Ascending aorta (tissue), 2 donors: ENCODE measurements at regions not wholly inside any gene's neighbourhood (a gene's known extent, or its start where the extent isn't known, plus 50 kb on each side); places are given as distances from the start of the nearest gene placed in this dataset.
A peak's percentile ranks its signal among the peaks of the same experiment; 100 is the strongest.

Experiments
- DNase-seq, 2 donors: peaks; one replicate each; pipeline ENCODE4 v3.0.0-alpha.2; 2019; ENCODE audit warnings: low spot score in 2 of 2
- H3K27ac ChIP-seq, 2 donors: fragments of 200-600 bp; sonication (generic); one replicate each; pipeline ENCODE4 v1.5.1; 2016 to 2017; ENCODE audit warnings: mild to moderate bottlenecking in 1 of 2
- H3K27me3 ChIP-seq: fragments of 200-600 bp; sonication (generic); one replicate; pipeline ENCODE4 v1.5.1; 2017
- H3K36me3 ChIP-seq, 2 donors: fragments of 200-600 bp; sonication (generic); one replicate each; pipeline ENCODE4 v1.5.1; 2016
- H3K4me1 ChIP-seq, 2 donors: fragments of 200-600 bp; sonication (generic); one replicate each; pipeline ENCODE4 v1.5.1; 2016 to 2017; ENCODE audit warnings: mild to moderate bottlenecking in 1 of 2
- H3K4me3 ChIP-seq, 2 donors: fragments of 200-600 bp; sonication (generic); one replicate each; pipeline ENCODE4 v1.5.1; 2016 to 2017; ENCODE audit warnings: mild to moderate bottlenecking in 1 of 2
- H3K9me3 ChIP-seq, 2 donors: fragments of 200-600 bp; sonication (generic); one replicate each; pipeline ENCODE4 v1.5.1; 2016
- CTCF ChIP-seq, 3 experiments: fragments of 200-600 bp in 2 of 3; fragments of 450-650 bp in 1 of 3; sonication (generic) in 2 of 3; IDR thresholded peaks; one replicate each; pipeline ENCODE4 v1.5.1; 2016 to 2019; ENCODE audit warnings: antibody characterized with exemption in 3 of 3, mild to moderate bottlenecking in 1 of 3, moderate library complexity in 1 of 3
- intact Hi-C: fragments of 100-400 bp; cut with DNase I; formaldehyde crosslinking; loops from one replicate; pipeline ENCODE4 v1.15.1; 2023

- no peak for DNase-seq
- H3K27me3 ChIP-seq: no peaks in the 10 kb centered on the region
- no peaks in the 10 kb centered on the region for H3K9me3 ChIP-seq
- intact Hi-C loops: loop anchor here (5.0 kb wide), 3 partner anchors 104 to 216 kb away; partner anchors contain the start of gene MED13L
- peaks cover 12 to 41% of the 10 kb centered on the region in 2 donors for H3K4me1 ChIP-seq
- no peak overlapping the region for H3K27ac ChIP-seq
- H3K36me3 ChIP-seq: no peaks in the 10 kb centered on the region
- no peak overlapping the region for H3K4me3 ChIP-seq
- no peak for TF ChIP-seq CTCF (IDR thresholded peaks at IDR 0.05)
These were observed 103.8 kb upstream of the MED13L start for GRCh38 chr12:116381240-116381743.

- DNase-seq: no peak
- Histone ChIP-seq H3K4me3 (no peak overlapping the region), H3K9me3 (no peaks in the 10 kb centered on the region), H3K4me1 (peaks cover 12 to 33% of the 10 kb centered on the region in 2 donors), H3K27ac (peak overlapping the region; percentile 73 to 81), H3K27me3 (no peaks in the 10 kb centered on the region), H3K36me3 (no peaks in the 10 kb centered on the region)
- TF ChIP-seq CTCF (IDR thresholded peaks at IDR 0.05): no peak
- intact Hi-C loops: loop anchor here (2.0 to 5.0 kb wide), 4 partner anchors 53 to 215 kb away; partner anchors contain the start of gene MED13L
These were observed 104.5 kb upstream of the MED13L start for GRCh38 chr12:116381744-116382685.

GRCh38 chr12:116382686-116383530 is 105.4 kb upstream of the MED13L start:
- H3K36me3 ChIP-seq: no peaks in the 10 kb centered on the region
- intact Hi-C loops: loop anchor here (2.0 to 5.0 kb wide), 4 partner anchors 52 to 214 kb away; partner anchors contain the start of gene MED13L
- H3K4me1 ChIP-seq: peaks cover 12 to 32% of the 10 kb centered on the region in 2 donors
- no peak for TF ChIP-seq CTCF (IDR thresholded peaks at IDR 0.05)
- H3K9me3 ChIP-seq: no peaks in the 10 kb centered on the region
- DNase-seq: peak; percentile 44 to 95
- H3K4me3 ChIP-seq: peak overlapping the region in 1 of 2 donors; percentile 24
- peak overlapping the region; percentile 73 to 81 for H3K27ac ChIP-seq
- H3K27me3 ChIP-seq: no peaks in the 10 kb centered on the region

- intact Hi-C loops: loop anchor here (5.0 kb wide), 3 partner anchors 107 to 213 kb away; partner anchors contain the start of gene MED13L
- DNase-seq: no peak
- Histone ChIP-seq H3K4me1 (peaks cover 12 to 32% of the 10 kb centered on the region in 2 donors), H3K27ac (no peak overlapping the region), H3K9me3 (no peaks in the 10 kb centered on the region), H3K36me3 (no peaks in the 10 kb centered on the region), H3K4me3 (no peak overlapping the region), H3K27me3 (no peaks in the 10 kb centered on the region)
- no peak for TF ChIP-seq CTCF (IDR thresholded peaks at IDR 0.05)
These were observed 106.7 kb upstream of the MED13L start for GRCh38 chr12:116384175-116384574.
